Activated naive CD8-positive, alpha-beta T cell treated with anti-CD3 and anti-CD28 coated beads for 36 hours (primary cell): ENCODE measurements at regions not wholly inside any gene's neighbourhood (a gene's known extent, or its start where the extent isn't known, plus 50 kb on each side); places are given as distances from the start of the nearest gene placed in this dataset.

Source experiments
- DNase-seq: peaks from one replicate; pipeline ENCODE4 v3.0.0; 2021
- H3K27ac Mint-ChIP-seq: one replicate; pipeline ENCODE4 v1.8.0; 2022; ENCODE audit warnings: mild to moderate bottlenecking, moderate library complexity, mixed read lengths
- H3K27me3 Mint-ChIP-seq: one replicate; pipeline ENCODE4 v1.8.0; 2022; ENCODE audit warnings: mild to moderate bottlenecking, mixed read lengths
- H3K36me3 Mint-ChIP-seq: one replicate; pipeline ENCODE4 v1.8.0; 2021; ENCODE audit warnings: mild to moderate bottlenecking, mixed read lengths
- H3K4me1 Mint-ChIP-seq: one replicate; pipeline ENCODE4 v1.8.0; 2021; ENCODE audit warnings: mixed read lengths
- H3K4me3 Mint-ChIP-seq: one replicate; pipeline ENCODE4 v1.8.0; 2022; ENCODE audit warnings: mild to moderate bottlenecking, moderate library complexity, mixed read lengths
- H3K9me3 Mint-ChIP-seq: one replicate; pipeline ENCODE4 v1.8.0; 2022; ENCODE audit warnings: mixed read lengths

DNA sequence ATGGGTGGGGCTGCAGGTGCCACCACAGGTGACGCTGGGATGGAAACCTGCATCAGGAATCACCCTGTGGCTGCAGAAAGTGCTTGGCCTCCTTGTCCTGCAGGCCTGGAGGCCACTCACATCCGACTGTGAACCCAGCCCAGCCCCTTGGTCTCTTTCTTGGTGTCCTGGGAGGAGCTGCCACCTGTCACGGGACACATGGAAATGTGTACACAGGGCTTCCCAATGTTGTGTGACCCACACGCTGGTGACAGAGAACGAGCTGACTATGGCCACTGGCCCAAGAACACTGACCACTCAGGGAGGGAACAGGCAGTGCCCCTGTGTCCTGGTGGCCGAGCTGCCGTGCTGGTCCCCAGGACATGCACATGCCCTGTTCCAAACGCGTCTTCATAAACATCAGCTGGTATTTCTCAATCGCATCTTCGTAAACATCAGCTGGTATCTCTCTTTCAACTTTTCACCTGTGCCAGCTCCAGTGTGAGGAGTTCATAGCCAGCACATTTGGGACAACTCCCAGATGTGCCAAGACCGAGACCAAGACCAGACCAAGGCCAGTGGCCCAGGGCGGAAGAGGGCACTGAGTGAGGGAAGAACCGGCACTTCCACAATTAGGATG is 57.9 kb upstream of the INPP5A start:
- peaks cover 5% of the 10 kb centered on the region for H3K27me3 Mint-ChIP-seq
- H3K36me3 Mint-ChIP-seq, result no peaks in the 10 kb centered on the region
- DNase-seq, result no peak
- no peaks in the 10 kb centered on the region for H3K9me3 Mint-ChIP-seq
- no peak overlapping the region for H3K27ac Mint-ChIP-seq
- no peak overlapping the region for H3K4me3 Mint-ChIP-seq
- no peaks in the 10 kb centered on the region for H3K4me1 Mint-ChIP-seq

DNA sequence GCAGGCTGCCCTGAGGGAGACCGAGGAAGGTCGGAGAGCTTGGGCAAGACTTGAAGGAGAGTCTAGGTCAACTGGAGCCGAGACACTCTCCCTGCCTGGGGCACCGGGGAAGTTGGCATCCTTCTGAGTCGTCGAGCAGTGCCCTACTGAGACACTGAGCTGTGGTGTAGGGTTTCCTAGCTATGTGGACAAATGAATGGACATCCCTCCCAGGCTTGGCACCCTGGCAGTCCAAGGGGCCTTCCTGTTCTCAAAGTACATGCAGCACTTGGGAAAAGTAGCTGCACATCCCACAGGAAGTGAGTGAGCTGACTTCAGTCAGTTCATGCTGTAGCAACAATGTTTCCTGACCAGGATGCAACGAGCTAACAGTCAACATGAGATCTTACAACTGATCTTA is 57.2 kb upstream of the INPP5A start:
- Mint-ChIP-seq H3K4me3 (no peak overlapping the region), H3K9me3 (no peaks in the 10 kb centered on the region), H3K4me1 (no peaks in the 10 kb centered on the region), H3K36me3 (no peaks in the 10 kb centered on the region), H3K27me3 (peaks cover 4% of the 10 kb centered on the region), H3K27ac (no peak overlapping the region)
- no peak for DNase-seq

DNA sequence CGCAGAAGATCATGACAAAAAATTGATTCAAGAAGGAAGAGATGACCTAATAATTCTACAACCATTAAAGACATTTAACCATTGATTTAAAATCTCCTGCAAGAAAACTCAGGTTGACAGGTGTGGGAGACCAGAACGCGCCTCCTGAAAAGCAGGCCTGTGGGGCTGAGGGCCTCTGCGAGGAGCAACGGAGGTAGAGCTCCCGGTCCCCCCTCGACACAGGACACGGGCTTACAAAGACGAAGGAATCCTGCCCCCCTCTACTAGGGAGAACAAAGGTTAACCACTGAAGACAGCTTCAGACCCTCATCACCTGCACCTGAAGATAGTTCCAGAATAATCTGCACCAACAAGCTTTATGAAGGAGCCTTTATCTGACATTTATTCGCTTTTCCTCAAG is 55.9 kb upstream of the INPP5A start:
- Mint-ChIP-seq H3K9me3 (no peaks in the 10 kb centered on the region), H3K4me3 (no peak overlapping the region), H3K4me1 (no peaks in the 10 kb centered on the region), H3K27me3 (no peaks in the 10 kb centered on the region), H3K36me3 (no peaks in the 10 kb centered on the region), H3K27ac (no peak overlapping the region)
- no peak for DNase-seq

DNA sequence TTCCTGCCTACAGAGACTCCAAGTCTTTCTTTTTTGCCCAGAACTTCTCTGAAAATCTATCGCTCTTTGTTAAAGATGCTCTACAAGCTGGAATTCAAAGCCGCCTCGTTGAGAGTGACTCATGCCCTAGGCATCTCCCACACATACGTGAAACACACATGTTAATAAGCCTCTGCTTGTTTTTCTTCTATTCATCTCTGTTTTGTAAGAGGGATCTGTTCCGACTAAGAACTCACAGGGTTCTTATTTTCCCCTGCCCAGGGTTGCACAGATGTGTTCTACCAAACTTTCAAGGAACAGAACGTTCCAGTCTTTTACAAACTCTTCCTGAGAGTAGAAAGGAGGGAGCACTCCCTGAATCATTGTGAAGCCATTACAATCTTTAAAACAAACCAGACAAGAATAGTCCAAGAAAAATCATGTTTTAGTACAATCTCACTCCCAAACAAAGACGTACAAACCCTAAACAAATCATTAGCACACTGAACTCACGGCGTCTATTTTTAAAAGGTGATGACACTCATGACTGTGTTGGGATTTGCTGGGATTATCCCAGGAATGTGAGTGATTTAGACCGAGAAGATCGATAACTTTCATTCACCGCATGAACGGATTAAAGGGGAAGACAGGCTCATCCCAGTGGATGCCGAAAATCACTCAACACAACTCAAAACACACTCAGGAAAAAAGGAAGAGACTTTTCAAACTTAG is 55.3 kb upstream of the INPP5A start:
- DNase-seq, result no peak
- no peaks in the 10 kb centered on the region for H3K36me3 Mint-ChIP-seq
- H3K4me1 Mint-ChIP-seq, result no peaks in the 10 kb centered on the region
- no peak overlapping the region for H3K27ac Mint-ChIP-seq
- H3K4me3 Mint-ChIP-seq, result no peak overlapping the region
- H3K27me3 Mint-ChIP-seq, result no peaks in the 10 kb centered on the region
- H3K9me3 Mint-ChIP-seq, result no peaks in the 10 kb centered on the region

DNA sequence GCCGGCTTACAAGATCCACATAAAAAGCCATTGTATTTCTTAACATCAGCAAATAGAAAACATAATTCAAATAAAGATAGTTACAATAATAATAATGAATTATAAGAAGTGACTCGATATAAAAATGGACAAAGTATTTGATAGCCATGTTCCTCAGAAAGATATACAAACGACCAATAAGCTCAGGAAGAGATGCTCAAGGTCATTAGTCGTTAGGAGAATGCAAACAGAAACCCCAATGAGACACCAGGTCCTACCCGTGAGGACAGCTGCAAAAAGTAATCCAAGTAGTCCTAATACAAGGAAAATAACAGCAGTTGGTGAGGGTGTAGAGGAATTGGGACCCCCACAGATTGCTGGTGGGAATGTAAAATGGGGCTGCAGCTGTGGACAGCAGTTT is 54.2 kb upstream of the INPP5A start:
- no peak overlapping the region for H3K27ac Mint-ChIP-seq
- H3K36me3 Mint-ChIP-seq, result no peaks in the 10 kb centered on the region
- no peaks in the 10 kb centered on the region for H3K27me3 Mint-ChIP-seq
- no peak for DNase-seq
- no peaks in the 10 kb centered on the region for H3K4me1 Mint-ChIP-seq
- H3K9me3 Mint-ChIP-seq, result no peaks in the 10 kb centered on the region
- no peak overlapping the region for H3K4me3 Mint-ChIP-seq

DNA sequence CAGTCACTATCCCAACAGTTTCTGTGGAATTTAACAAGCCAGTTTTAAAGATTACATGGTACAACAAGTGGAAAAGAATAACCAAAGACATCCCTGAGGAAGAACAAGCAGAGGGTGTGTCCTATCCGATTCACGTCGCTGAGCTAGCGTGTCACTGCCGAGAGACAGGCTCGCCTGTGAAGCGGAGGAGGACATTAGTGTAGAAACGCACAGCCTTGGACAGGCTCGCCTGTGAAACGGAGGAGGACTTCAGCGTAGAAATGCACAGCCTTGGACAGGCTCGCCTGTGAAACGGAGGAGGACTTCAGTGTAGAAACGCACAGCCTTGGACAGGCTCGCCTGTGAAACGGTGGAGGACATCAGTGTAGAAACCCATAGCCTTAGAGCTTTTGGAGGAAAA is 52.7 kb upstream of the INPP5A start:
- Mint-ChIP-seq H3K36me3 (no peaks in the 10 kb centered on the region), H3K27ac (no peak overlapping the region), H3K4me3 (no peak overlapping the region), H3K9me3 (no peaks in the 10 kb centered on the region), H3K27me3 (no peaks in the 10 kb centered on the region), H3K4me1 (no peaks in the 10 kb centered on the region)
- DNase-seq, result no peak

DNA sequence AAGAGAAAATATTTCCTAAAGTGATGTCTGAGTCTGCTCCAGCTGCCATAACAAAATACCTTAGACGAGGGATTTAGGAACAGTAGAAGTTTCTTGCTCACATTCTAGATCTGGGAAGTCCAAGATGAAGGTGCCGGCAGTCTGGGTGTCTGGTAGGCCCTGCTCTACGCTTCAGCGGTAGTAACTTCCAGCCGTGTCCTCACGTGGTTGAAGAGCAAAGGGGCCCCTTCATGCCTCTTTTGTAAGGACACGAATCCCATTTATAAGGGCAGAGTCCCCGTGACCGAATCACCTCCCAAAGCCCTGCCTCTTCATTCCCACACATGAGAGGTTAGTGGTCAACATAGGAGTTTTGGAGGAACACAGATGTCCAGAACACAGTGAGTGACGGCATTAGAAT is 52.2 kb upstream of the INPP5A start:
- DNase-seq, result no peak
- Mint-ChIP-seq H3K27me3 (no peaks in the 10 kb centered on the region), H3K27ac (no peak overlapping the region), H3K4me3 (no peak overlapping the region), H3K9me3 (no peaks in the 10 kb centered on the region), H3K4me1 (no peaks in the 10 kb centered on the region), H3K36me3 (no peaks in the 10 kb centered on the region)

DNA sequence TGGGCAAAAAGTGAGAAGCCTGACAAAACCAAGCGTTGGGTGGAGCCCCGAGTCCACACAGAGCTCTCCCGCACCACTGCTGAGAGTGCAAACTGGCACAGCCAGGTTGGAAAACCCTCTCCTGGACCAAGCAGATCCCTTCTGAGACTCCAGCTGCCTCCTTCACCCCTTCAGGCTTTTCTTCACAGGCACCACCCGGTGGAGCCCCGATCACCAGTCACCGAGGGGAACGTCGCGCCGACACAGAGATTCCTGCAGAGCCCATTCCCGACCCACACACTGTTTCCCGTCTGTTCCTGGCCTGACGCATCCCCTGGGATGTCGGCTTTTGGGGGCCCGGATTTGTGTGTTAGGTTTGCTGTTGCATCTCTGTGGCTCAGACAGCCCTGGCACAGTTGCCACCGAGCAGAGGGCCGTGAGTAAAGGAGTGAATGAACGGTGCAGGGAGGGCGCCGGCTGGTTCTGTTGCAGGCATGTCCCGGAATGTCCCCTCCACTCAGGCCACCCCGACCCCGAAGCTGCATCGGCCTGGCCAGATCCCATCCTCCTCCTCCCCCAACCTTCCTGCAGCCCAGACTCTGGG is 51.0 kb upstream of the INPP5A start:
- DNase-seq, result no peak
- H3K9me3 Mint-ChIP-seq, result no peaks in the 10 kb centered on the region
- no peaks in the 10 kb centered on the region for H3K4me1 Mint-ChIP-seq
- no peak overlapping the region for H3K27ac Mint-ChIP-seq
- no peaks in the 10 kb centered on the region for H3K27me3 Mint-ChIP-seq
- H3K36me3 Mint-ChIP-seq, result no peaks in the 10 kb centered on the region
- no peak overlapping the region for H3K4me3 Mint-ChIP-seq

DNA sequence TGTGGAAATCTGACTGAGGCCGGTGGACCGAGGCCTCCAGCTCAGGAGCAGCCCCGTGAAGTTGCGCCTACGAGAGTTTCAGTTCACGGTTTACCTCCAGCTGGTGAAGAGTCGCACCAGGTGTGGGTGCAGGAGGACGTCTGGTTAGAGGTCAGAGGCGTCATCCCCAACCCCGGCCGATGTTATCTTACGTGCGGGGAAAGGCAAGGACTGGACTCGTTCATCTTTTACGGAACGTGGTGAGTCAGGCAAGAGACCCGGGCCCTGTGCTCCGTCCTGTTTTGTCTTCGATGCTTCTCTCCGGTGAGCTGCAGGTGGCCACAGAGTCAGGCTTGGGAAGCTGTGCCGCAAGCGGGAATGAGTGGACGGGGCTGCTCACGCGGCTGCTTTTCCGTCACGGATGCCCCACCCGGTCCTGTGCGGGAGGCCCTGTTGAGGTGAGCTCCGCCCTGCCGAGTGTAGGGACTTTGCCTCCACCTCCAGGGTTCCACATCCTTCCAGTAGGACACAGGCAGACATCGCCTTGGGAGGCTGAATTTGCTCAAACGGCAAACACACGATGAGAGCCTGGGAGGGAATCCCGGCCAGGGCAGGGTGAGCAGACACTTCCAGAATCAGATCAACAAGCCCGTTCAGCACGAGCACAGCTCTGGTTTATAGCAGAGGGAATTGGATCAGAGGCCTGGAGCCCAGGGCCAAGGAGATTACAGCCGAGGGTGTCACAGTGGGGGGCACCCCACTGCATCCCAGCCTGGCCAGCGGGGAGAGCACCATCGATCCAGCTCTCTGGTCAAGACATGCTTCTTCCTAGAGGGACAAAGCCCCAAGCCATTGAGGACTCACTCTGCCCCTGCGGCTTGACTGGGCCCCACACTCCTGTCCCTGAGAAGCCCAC is 50.1 kb upstream of the INPP5A start:
- H3K36me3 Mint-ChIP-seq, result no peaks in the 10 kb centered on the region
- H3K4me1 Mint-ChIP-seq, result no peaks in the 10 kb centered on the region
- no peaks in the 10 kb centered on the region for H3K9me3 Mint-ChIP-seq
- H3K27me3 Mint-ChIP-seq, result no peaks in the 10 kb centered on the region
- no peak overlapping the region for H3K4me3 Mint-ChIP-seq
- no peak overlapping the region for H3K27ac Mint-ChIP-seq
- no peak for DNase-seq
